CD14-positive monocyte (primary cell): ENCODE measurements at regions not wholly inside any gene's neighbourhood (a gene's known extent, or its start where the extent isn't known, plus 50 kb on each side); places are given as distances from the start of the nearest gene placed in this dataset.
A peak's percentile ranks its signal among the peaks of the same experiment; 100 is the strongest.

Experiments
- DNase-seq, 3 donors: peaks; one replicate each; pipeline ENCODE4 v3.0.0-alpha.2; 2011 to 2022
- H2AFZ ChIP-seq: 2 replicates; pipeline ENCODE4 v1.6.0; 2012; ENCODE audit warnings: mild to moderate bottlenecking, low read depth, low read length, inconsistent platforms; ENCODE audit not compliant: insufficient read depth, poor library complexity, severe bottlenecking
- H3K27ac ChIP-seq, 2 donors: 1 replicate in 1 of 2; 2 replicates in 1 of 2; pipeline ENCODE4 v1.5.1; 2012 to 2013; ENCODE audit warnings: low read length in 2 of 2, control low read depth in 1 of 2, inconsistent platforms in 1 of 2, low read depth in 1 of 2, mild to moderate bottlenecking in 1 of 2
- H3K27me3 ChIP-seq, 2 donors: one replicate each; pipeline versions ENCODE4 v1.6.0 to v1.6.1; 2011 to 2013; ENCODE audit warnings: low read length in 2 of 2; ENCODE audit not compliant: control insufficient read depth in 2 of 2, insufficient read depth in 2 of 2
- H3K36me3 ChIP-seq, 2 donors: replicated peaks in 1 of 2; 1 replicate in 1 of 2; 2 replicates in 1 of 2; pipeline versions ENCODE4 v1.5.1 to v1.6.1; 2012 to 2013; ENCODE audit warnings: low read length in 2 of 2, control low read depth in 1 of 2, inconsistent platforms in 1 of 2, mild to moderate bottlenecking in 1 of 2; ENCODE audit not compliant: insufficient read depth in 2 of 2, control insufficient read depth in 1 of 2
- H3K4me1 ChIP-seq, 2 donors: 1 replicate in 1 of 2; 2 replicates in 1 of 2; pipeline versions ENCODE4 v1.5.1 to v1.6.1; 2012 to 2013; ENCODE audit warnings: low read length in 2 of 2, control low read depth in 1 of 2, inconsistent platforms in 1 of 2, mild to moderate bottlenecking in 1 of 2, moderate library complexity in 1 of 2; ENCODE audit not compliant: insufficient read depth in 2 of 2, control insufficient read depth in 1 of 2
- H3K4me2 ChIP-seq: replicated peaks from 2 replicates; pipeline ENCODE3; 2012; ENCODE audit warnings: low read length, moderate library complexity, mild to moderate bottlenecking; ENCODE audit not compliant: poor library complexity, severe bottlenecking; ENCODE audit errors: extremely low read depth
- H3K4me3 ChIP-seq, 3 experiments: fragments of 200-600 bp in 1 of 3; sonication (generic) in 1 of 3; replicated peaks in 1 of 3; 1 replicate in 2 of 3; 2 replicates in 1 of 3; pipeline ENCODE4 v1.5.1; 2011 to 2013; ENCODE audit warnings: low read length in 3 of 3, mild to moderate bottlenecking in 3 of 3, control low read depth in 2 of 3, low read depth in 2 of 3, inconsistent platforms in 1 of 3, moderate library complexity in 1 of 3
- H3K79me2 ChIP-seq: 2 replicates; pipeline ENCODE4 v1.6.0; 2012; ENCODE audit warnings: mild to moderate bottlenecking, control low read depth, inconsistent platforms, low read length, moderate library complexity; ENCODE audit not compliant: insufficient read depth
- H3K9ac ChIP-seq: 2 replicates; pipeline ENCODE4 v1.6.0; 2017; ENCODE audit warnings: low read length, mild to moderate bottlenecking; ENCODE audit not compliant: insufficient read depth, poor library complexity, severe bottlenecking
- H3K9me3 ChIP-seq, 2 donors: replicated peaks in 1 of 2; 1 replicate in 1 of 2; 2 replicates in 1 of 2; pipeline versions ENCODE4 v1.5.1 to v1.6.1; 2012 to 2013; ENCODE audit warnings: low read length in 2 of 2, control low read depth in 1 of 2; ENCODE audit not compliant: control insufficient read depth in 1 of 2, insufficient read depth in 1 of 2
- H4K20me1 ChIP-seq: 2 replicates; pipeline ENCODE4 v1.6.0; 2012; ENCODE audit warnings: mild to moderate bottlenecking, low read length, control low read depth, moderate library complexity; ENCODE audit not compliant: insufficient read depth
- H3K27ac Mint-ChIP-seq, 7 donors: one replicate each; pipeline ENCODE4 v1.8.0; 2020; ENCODE audit warnings: mild to moderate bottlenecking in 7 of 7, mixed read lengths in 7 of 7, moderate library complexity in 6 of 7, inconsistent platforms in 2 of 7
- H3K27me3 Mint-ChIP-seq, 3 donors: one replicate each; pipeline ENCODE4 v1.8.0; 2021 to 2022; ENCODE audit warnings: low read depth in 3 of 3, mild to moderate bottlenecking in 3 of 3, mixed read lengths in 3 of 3, moderate library complexity in 3 of 3, inconsistent platforms in 1 of 3
- H3K36me3 Mint-ChIP-seq, 2 donors: one replicate each; pipeline ENCODE4 v1.8.0; 2020; ENCODE audit warnings: mixed read lengths in 2 of 2, inconsistent platforms in 1 of 2, mild to moderate bottlenecking in 1 of 2
- H3K4me1 Mint-ChIP-seq: one replicate; pipeline ENCODE4 v1.8.0; 2020; ENCODE audit warnings: mild to moderate bottlenecking, mixed read lengths
- H3K4me3 Mint-ChIP-seq, 2 donors: one replicate each; pipeline ENCODE4 v1.8.0; 2020; ENCODE audit warnings: mild to moderate bottlenecking in 2 of 2, mixed read lengths in 2 of 2, moderate library complexity in 1 of 2
- H3K9me3 Mint-ChIP-seq, 7 donors: one replicate each; pipeline ENCODE4 v1.8.0; 2020 to 2022; ENCODE audit warnings: mixed read lengths in 7 of 7, mild to moderate bottlenecking in 6 of 7, moderate library complexity in 6 of 7, inconsistent platforms in 2 of 7
- CTCF ChIP-seq: fragments of 200-600 bp; IDR thresholded peaks from one replicate; pipeline ENCODE4 v1.8.0; 2022; ENCODE audit warnings: antibody characterized with exemption, mild to moderate bottlenecking
- WGBS: methylation state at CpG from one replicate; pipeline ENCODE4 v1.1.5; 2013; ENCODE audit warnings: missing lambda C conversion rate; ENCODE audit not compliant: insufficient coverage; 5-methylcytosine and 5-hydroxymethylcytosine counted together
- intact Hi-C, 2 donors: fragments of 100-400 bp; cut with micrococcal nuclease; formaldehyde crosslinking; loops; one replicate each; pipeline versions ENCODE4 v1.15.0 to v1.15.1; 2023

GRCh38 chrX:25537699-25538098 is 521.9 kb upstream of the ARX start:
- peak overlapping the region in 1 of 7 donors; percentile 54 for H3K27ac Mint-ChIP-seq
- Histone ChIP-seq H2AFZ (no peak overlapping the region), H3K9me3 (no peaks in the 10 kb centered on the region), H3K27me3 (no peaks in the 10 kb centered on the region), H3K4me1 (no peaks in the 10 kb centered on the region), H4K20me1 (no peaks in the 10 kb centered on the region), H3K36me3 (no peaks in the 10 kb centered on the region), H3K4me3 (no peak overlapping the region), H3K4me2 (no peak overlapping the region), H3K27ac (no peak overlapping the region), H3K79me2 (no peaks in the 10 kb centered on the region), H3K9ac (no peak overlapping the region)
- no peak for TF ChIP-seq CTCF
- intact Hi-C loops, result no loop called here
- H3K4me1 Mint-ChIP-seq, result no peaks in the 10 kb centered on the region
- peaks cover 0 to 4% (median 2%) of the 10 kb centered on the region in 7 donors for H3K9me3 Mint-ChIP-seq
- whole genome bisulfite sequencing, result no CpG with 5 or more reads among the region's 7 CpGs
- H3K4me3 Mint-ChIP-seq, result no peak overlapping the region
- peaks cover 0 to 2% (median 0%) of the 10 kb centered on the region in 3 donors for H3K27me3 Mint-ChIP-seq
- no peaks in the 10 kb centered on the region for H3K36me3 Mint-ChIP-seq
- DNase-seq, result no peak

- Mint-ChIP-seq H3K27me3 (peaks cover 0 to 5% (median 0%) of the 10 kb centered on the region in 3 donors), H3K9me3 (peaks cover 0 to 4% (median 2%) of the 10 kb centered on the region in 7 donors), H3K36me3 (no peaks in the 10 kb centered on the region), H3K4me1 (no peaks in the 10 kb centered on the region), H3K4me3 (no peak overlapping the region), H3K27ac (no peak overlapping the region)
- H3K27me3 ChIP-seq, result no peaks in the 10 kb centered on the region
- H3K4me3 ChIP-seq, result no peak overlapping the region
- H3K9me3 ChIP-seq, result no peaks in the 10 kb centered on the region
- no peaks in the 10 kb centered on the region for H3K36me3 ChIP-seq
- H3K4me2 ChIP-seq, result no peak overlapping the region
- H3K27ac ChIP-seq, result no peak overlapping the region
- no peak overlapping the region for H2AFZ ChIP-seq
- H3K79me2 ChIP-seq, result no peaks in the 10 kb centered on the region
- no peak overlapping the region for H3K9ac ChIP-seq
- intact Hi-C loops, result no loop called here
- H4K20me1 ChIP-seq, result no peaks in the 10 kb centered on the region
- H3K4me1 ChIP-seq, result no peaks in the 10 kb centered on the region
- WGBS, result no CpG with 5 or more reads among the region's 3 CpGs
- DNase-seq, result no peak
- TF ChIP-seq CTCF, result no peak
Measured at GRCh38 chrX:25544641-25545040, 528.9 kb upstream of the ARX start.
